Liver (tissue), 8 donors: ENCODE measurements at regions not wholly inside any gene's neighbourhood (a gene's known extent, or its start where the extent isn't known, plus 50 kb on each side); places are given as distances from the start of the nearest gene placed in this dataset.

Experiments used
- DNase-seq: peaks from one replicate; pipeline ENCODE4 v3.0.0-alpha.2; 2017; ENCODE audit warnings: low spot score
- H3K27ac ChIP-seq, 2 donors: one replicate each; pipeline ENCODE4 v1.7.0; 2013; ENCODE audit warnings: inconsistent platforms in 2 of 2, low read length in 2 of 2, control low read depth in 1 of 2, low read depth in 1 of 2, mild to moderate bottlenecking in 1 of 2
- H3K27me3 ChIP-seq, 4 donors: one replicate each; pipeline versions ENCODE4 v1.6.1 to v1.7.0; 2013; ENCODE audit warnings: low read length in 3 of 4, inconsistent platforms in 1 of 4, mild to moderate bottlenecking in 1 of 4, moderate library complexity in 1 of 4; ENCODE audit not compliant: control insufficient read depth in 4 of 4, insufficient read depth in 4 of 4
- H3K36me3 ChIP-seq, 4 donors: one replicate each; pipeline versions ENCODE4 v1.6.1 to v1.7.0; 2013; ENCODE audit warnings: low read length in 3 of 4, mild to moderate bottlenecking in 3 of 4, low read depth in 1 of 4, moderate library complexity in 1 of 4; ENCODE audit not compliant: control insufficient read depth in 4 of 4, insufficient read depth in 3 of 4
- H3K4me1 ChIP-seq, 4 donors: one replicate each; pipeline versions ENCODE4 v1.6.1 to v1.7.0; 2013; ENCODE audit warnings: low read length in 3 of 4, mild to moderate bottlenecking in 3 of 4, moderate library complexity in 1 of 4; ENCODE audit not compliant: control insufficient read depth in 4 of 4, insufficient read depth in 4 of 4
- H3K4me3 ChIP-seq, 3 donors: one replicate each; pipeline versions ENCODE4 v1.6.1 to v1.7.0; 2013; ENCODE audit warnings: low read length in 3 of 3, control low read depth in 1 of 3, low read depth in 1 of 3, mild to moderate bottlenecking in 1 of 3
- H3K9ac ChIP-seq, 2 donors: one replicate each; pipeline ENCODE4 v1.7.0; 2013; ENCODE audit warnings: low read length in 2 of 2, mild to moderate bottlenecking in 2 of 2, moderate library complexity in 2 of 2, control low read depth in 1 of 2, low read depth in 1 of 2
- H3K9me3 ChIP-seq, 4 donors: one replicate each; pipeline versions ENCODE4 v1.6.1 to v1.7.0; 2013; ENCODE audit warnings: low read length in 3 of 4; ENCODE audit not compliant: control insufficient read depth in 4 of 4
- FOXA1 ChIP-seq: IDR thresholded peaks from 2 replicates; pipeline ENCODE4 v1.6.1; 2016; ENCODE audit warnings: antibody characterized with exemption
- FOXA2 ChIP-seq: IDR thresholded peaks from 2 replicates; pipeline ENCODE4 v1.6.1; 2016; ENCODE audit warnings: antibody characterized with exemption
- GABPA ChIP-seq, 2 donors: IDR thresholded peaks in 1 of 2; conservative IDR thresholded peaks in 1 of 2; 2 replicates each; pipeline ENCODE4 v1.6.1; 2016; ENCODE audit warnings: antibody characterized with exemption in 2 of 2, mild to moderate bottlenecking in 1 of 2, moderate library complexity in 1 of 2
- HNF4A ChIP-seq, 2 donors: conservative IDR thresholded peaks; 2 replicates each; pipeline ENCODE4 v1.6.1; 2016; ENCODE audit warnings: antibody characterized with exemption in 2 of 2, mild to moderate bottlenecking in 2 of 2
- HNF4G ChIP-seq: IDR thresholded peaks from 2 replicates; pipeline ENCODE4 v1.6.1; 2016; ENCODE audit warnings: antibody characterized with exemption
- JUND ChIP-seq, 2 donors: IDR thresholded peaks; 2 replicates each; pipeline ENCODE4 v1.6.1; 2016; ENCODE audit warnings: antibody characterized with exemption in 2 of 2
- NR2F2 ChIP-seq: IDR thresholded peaks from 2 replicates; pipeline ENCODE4 v1.6.1; 2016; ENCODE audit warnings: antibody characterized with exemption
- RAD21 ChIP-seq, 2 donors: IDR thresholded peaks; 2 replicates each; pipeline ENCODE4 v1.6.1; 2016; ENCODE audit warnings: antibody characterized with exemption in 2 of 2, mild to moderate bottlenecking in 2 of 2
- RXRA ChIP-seq, 2 donors: IDR thresholded peaks; 2 replicates each; pipeline ENCODE4 v1.6.1; 2017 to 2018; ENCODE audit warnings: antibody characterized with exemption in 2 of 2, mild to moderate bottlenecking in 1 of 2
- SP1 ChIP-seq: IDR thresholded peaks from 2 replicates; pipeline ENCODE4 v1.6.1; 2018; ENCODE audit warnings: antibody characterized with exemption, mild to moderate bottlenecking
- TAF1 ChIP-seq: conservative IDR thresholded peaks from 2 replicates; pipeline ENCODE4 v1.6.1; 2016; ENCODE audit warnings: antibody characterized with exemption, mild to moderate bottlenecking
- YY1 ChIP-seq: IDR thresholded peaks from 2 replicates; pipeline ENCODE4 v1.6.1; 2016; ENCODE audit warnings: antibody characterized with exemption, mild to moderate bottlenecking
- WGBS: extraction: QIAGEN DNeasy Blood & Tissue Kit; methylation state at CpG from one replicate; pipeline ENCODE4 v1.1.7; 2013; 5-methylcytosine and 5-hydroxymethylcytosine counted together
- TF ChIP-seq, protein P1 (sequence below): IDR thresholded peaks from 2 replicates; pipeline ENCODE4 v1.6.1; 2016; ENCODE audit warnings: antibody characterized with exemption
- TF ChIP-seq, protein P2 (sequence below): IDR thresholded peaks from 2 replicates; pipeline ENCODE4 v1.6.1; 2016; ENCODE audit warnings: antibody characterized with exemption
- TF ChIP-seq, protein P3 (sequence below): fragments of 150-350 bp; IDR thresholded peaks from 2 replicates; pipeline ENCODE4 v1.5.1; 2017; ENCODE audit warnings: improper control_type of control experiment, low read depth, low read length; ENCODE audit not compliant: missing input control
- TF ChIP-seq, protein P4 (sequence below): IDR thresholded peaks from 2 replicates; pipeline ENCODE4 v1.6.1; 2016; ENCODE audit warnings: antibody characterized with exemption
- TF ChIP-seq, protein P5 (sequence below): IDR thresholded peaks from 2 replicates; pipeline ENCODE4 v1.6.1; 2016; ENCODE audit warnings: antibody characterized with exemption, mild to moderate bottlenecking
- donor health status: healthy.
- donor health status: healthy.
- donor health status: healthy.
- donor health status: healthy.
- donor health status: healthy.

DNA sequence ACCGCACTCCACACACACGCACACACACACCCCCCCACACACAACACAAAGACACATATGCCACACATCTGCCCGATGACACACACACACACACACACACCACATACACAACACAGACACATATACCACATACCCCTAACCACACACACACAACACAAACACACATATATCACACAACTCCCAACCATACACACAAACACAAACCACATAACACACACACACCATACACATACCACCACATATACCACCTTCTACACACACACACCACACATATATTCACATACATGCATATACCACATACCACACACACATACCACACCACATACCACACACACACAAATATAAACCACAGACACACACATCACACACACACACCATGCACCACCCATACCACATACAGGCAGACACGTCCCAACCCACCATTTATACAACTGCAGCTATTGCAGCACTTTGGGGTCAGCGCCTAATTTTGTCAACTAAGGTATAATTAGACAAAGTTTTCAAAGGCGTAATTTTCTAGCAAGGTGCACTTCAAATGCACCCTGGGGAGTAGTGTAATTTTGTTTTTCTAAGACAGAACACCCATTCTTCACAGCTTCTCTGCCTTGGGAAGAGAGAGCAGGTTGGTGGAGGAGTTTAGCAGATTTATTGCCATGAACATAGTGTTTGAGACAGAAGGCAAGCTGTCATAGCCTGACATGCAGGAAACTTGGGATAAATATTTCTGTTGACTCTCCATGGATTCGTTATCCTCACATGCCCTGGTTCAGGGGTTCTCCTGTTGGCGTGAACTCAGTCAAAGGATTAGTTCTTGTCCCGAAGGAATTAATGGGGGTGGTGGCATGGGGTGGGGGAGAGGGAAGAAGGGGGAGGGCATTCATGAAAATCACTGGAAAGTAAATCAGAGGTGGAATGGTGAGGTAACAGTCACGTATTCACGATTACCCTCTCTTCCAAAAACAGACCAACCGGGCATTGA lies 416.1 kb downstream of the LPIN1 start:
- TF ChIP-seq GABPA (IDR thresholded peaks at IDR 0.05 in 1 of 2, conservative IDR thresholded peaks at IDR 0.05 in 1 of 2) (no peak), HNF4A (conservative IDR thresholded peaks at IDR 0.05) (no peak), RXRA (IDR thresholded peaks at IDR 0.05) (no peak), HNF4G (no peak), YY1 (no peak), SP1 (no peak), JUND (IDR thresholded peaks at IDR 0.05) (no peak), FOXA1 (no peak), FOXA2 (no peak), NR2F2 (no peak), TAF1 (no peak), RAD21 (IDR thresholded peaks at IDR 0.05) (no peak)
- TF ChIP-seq, protein P1, sequence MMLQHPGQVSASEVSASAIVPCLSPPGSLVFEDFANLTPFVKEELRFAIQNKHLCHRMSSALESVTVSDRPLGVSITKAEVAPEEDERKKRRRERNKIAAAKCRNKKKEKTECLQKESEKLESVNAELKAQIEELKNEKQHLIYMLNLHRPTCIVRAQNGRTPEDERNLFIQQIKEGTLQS, result no peak
- TF ChIP-seq, protein P2, sequence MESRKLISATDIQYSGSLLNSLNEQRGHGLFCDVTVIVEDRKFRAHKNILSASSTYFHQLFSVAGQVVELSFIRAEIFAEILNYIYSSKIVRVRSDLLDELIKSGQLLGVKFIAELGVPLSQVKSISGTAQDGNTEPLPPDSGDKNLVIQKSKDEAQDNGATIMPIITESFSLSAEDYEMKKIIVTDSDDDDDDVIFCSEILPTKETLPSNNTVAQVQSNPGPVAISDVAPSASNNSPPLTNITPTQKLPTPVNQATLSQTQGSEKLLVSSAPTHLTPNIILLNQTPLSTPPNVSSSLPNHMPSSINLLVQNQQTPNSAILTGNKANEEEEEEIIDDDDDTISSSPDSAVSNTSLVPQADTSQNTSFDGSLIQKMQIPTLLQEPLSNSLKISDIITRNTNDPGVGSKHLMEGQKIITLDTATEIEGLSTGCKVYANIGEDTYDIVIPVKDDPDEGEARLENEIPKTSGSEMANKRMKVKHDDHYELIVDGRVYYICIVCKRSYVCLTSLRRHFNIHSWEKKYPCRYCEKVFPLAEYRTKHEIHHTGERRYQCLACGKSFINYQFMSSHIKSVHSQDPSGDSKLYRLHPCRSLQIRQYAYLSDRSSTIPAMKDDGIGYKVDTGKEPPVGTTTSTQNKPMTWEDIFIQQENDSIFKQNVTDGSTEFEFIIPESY, result no peak
- TF ChIP-seq, protein P3, sequence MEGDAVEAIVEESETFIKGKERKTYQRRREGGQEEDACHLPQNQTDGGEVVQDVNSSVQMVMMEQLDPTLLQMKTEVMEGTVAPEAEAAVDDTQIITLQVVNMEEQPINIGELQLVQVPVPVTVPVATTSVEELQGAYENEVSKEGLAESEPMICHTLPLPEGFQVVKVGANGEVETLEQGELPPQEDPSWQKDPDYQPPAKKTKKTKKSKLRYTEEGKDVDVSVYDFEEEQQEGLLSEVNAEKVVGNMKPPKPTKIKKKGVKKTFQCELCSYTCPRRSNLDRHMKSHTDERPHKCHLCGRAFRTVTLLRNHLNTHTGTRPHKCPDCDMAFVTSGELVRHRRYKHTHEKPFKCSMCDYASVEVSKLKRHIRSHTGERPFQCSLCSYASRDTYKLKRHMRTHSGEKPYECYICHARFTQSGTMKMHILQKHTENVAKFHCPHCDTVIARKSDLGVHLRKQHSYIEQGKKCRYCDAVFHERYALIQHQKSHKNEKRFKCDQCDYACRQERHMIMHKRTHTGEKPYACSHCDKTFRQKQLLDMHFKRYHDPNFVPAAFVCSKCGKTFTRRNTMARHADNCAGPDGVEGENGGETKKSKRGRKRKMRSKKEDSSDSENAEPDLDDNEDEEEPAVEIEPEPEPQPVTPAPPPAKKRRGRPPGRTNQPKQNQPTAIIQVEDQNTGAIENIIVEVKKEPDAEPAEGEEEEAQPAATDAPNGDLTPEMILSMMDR, result no peak
- TF ChIP-seq, protein P4, sequence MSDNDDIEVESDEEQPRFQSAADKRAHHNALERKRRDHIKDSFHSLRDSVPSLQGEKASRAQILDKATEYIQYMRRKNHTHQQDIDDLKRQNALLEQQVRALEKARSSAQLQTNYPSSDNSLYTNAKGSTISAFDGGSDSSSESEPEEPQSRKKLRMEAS, result no peak
- TF ChIP-seq, protein P5, sequence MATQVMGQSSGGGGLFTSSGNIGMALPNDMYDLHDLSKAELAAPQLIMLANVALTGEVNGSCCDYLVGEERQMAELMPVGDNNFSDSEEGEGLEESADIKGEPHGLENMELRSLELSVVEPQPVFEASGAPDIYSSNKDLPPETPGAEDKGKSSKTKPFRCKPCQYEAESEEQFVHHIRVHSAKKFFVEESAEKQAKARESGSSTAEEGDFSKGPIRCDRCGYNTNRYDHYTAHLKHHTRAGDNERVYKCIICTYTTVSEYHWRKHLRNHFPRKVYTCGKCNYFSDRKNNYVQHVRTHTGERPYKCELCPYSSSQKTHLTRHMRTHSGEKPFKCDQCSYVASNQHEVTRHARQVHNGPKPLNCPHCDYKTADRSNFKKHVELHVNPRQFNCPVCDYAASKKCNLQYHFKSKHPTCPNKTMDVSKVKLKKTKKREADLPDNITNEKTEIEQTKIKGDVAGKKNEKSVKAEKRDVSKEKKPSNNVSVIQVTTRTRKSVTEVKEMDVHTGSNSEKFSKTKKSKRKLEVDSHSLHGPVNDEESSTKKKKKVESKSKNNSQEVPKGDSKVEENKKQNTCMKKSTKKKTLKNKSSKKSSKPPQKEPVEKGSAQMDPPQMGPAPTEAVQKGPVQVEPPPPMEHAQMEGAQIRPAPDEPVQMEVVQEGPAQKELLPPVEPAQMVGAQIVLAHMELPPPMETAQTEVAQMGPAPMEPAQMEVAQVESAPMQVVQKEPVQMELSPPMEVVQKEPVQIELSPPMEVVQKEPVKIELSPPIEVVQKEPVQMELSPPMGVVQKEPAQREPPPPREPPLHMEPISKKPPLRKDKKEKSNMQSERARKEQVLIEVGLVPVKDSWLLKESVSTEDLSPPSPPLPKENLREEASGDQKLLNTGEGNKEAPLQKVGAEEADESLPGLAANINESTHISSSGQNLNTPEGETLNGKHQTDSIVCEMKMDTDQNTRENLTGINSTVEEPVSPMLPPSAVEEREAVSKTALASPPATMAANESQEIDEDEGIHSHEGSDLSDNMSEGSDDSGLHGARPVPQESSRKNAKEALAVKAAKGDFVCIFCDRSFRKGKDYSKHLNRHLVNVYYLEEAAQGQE, result no peak
- 85% methylated on average over 12 of the region's 12 CpGs for WGBS
- Histone ChIP-seq H3K9me3 (no peaks in the 10 kb centered on the region), H3K9ac (no peak overlapping the region), H3K27ac (no peak overlapping the region), H3K4me1 (no peaks in the 10 kb centered on the region), H3K4me3 (no peak overlapping the region), H3K27me3 (no peaks in the 10 kb centered on the region), H3K36me3 (no peaks in the 10 kb centered on the region)
- no peak for DNase-seq
